Esophagus (tissue), 2 donors: ENCODE measurements at regions not wholly inside any gene's neighbourhood (a gene's known extent, or its start where the extent isn't known, plus 50 kb on each side); places are given as distances from the start of the nearest gene placed in this dataset.

Experiments
- H3K27ac ChIP-seq, 2 donors: one replicate each; pipeline ENCODE4 v1.5.1; 2013; ENCODE audit warnings: low read depth in 2 of 2, mild to moderate bottlenecking in 2 of 2, inconsistent platforms in 1 of 2, low read length in 1 of 2, moderate library complexity in 1 of 2
- H3K27me3 ChIP-seq, 2 donors: one replicate each; pipeline ENCODE4 v1.6.1; 2013; ENCODE audit warnings: low read length in 2 of 2, control low read depth in 1 of 2, mild to moderate bottlenecking in 1 of 2; ENCODE audit not compliant: insufficient read depth in 2 of 2, control insufficient read depth in 1 of 2
- H3K36me3 ChIP-seq, 2 donors: one replicate each; pipeline ENCODE4 v1.6.1; 2013; ENCODE audit warnings: low read length in 1 of 2; ENCODE audit not compliant: control insufficient read depth in 2 of 2, insufficient read depth in 2 of 2
- H3K4me1 ChIP-seq, 2 donors: one replicate each; pipeline ENCODE4 v1.6.1; 2013; ENCODE audit warnings: low read length in 1 of 2; ENCODE audit not compliant: control insufficient read depth in 2 of 2, insufficient read depth in 2 of 2
- H3K4me3 ChIP-seq, 2 donors: one replicate each; pipeline ENCODE4 v1.5.1; 2013; ENCODE audit warnings: low read length in 2 of 2, mild to moderate bottlenecking in 2 of 2, low read depth in 1 of 2, moderate library complexity in 1 of 2
- H3K9me3 ChIP-seq, 2 donors: one replicate each; pipeline ENCODE4 v1.6.1; 2013; ENCODE audit warnings: mild to moderate bottlenecking in 2 of 2, low read depth in 1 of 2, low read length in 1 of 2, moderate library complexity in 1 of 2; ENCODE audit not compliant: control insufficient read depth in 2 of 2, insufficient read depth in 1 of 2
- WGBS, 2 donors: extraction: QIAGEN DNeasy Blood & Tissue Kit; methylation state at CpG; one replicate each; pipeline ENCODE4 v1.1.7; 2013; 5-methylcytosine and 5-hydroxymethylcytosine counted together
- donor health status: healthy with polysubstance abuse.
- donor health status: Bipolar disorder and iron deficiency.

GRCh38 chr6:120966321-120966720, 368.0 kb downstream of the TBC1D32 start:
- H3K36me3 ChIP-seq: no peaks in the 10 kb centered on the region
- H3K9me3 ChIP-seq: no peaks in the 10 kb centered on the region
- H3K27ac ChIP-seq: no peak overlapping the region
- no peak overlapping the region for H3K4me3 ChIP-seq
- no peaks in the 10 kb centered on the region for H3K4me1 ChIP-seq
- H3K27me3 ChIP-seq: no peaks in the 10 kb centered on the region

GRCh38 chr6:120965814-120966213, 368.5 kb downstream of the TBC1D32 start:
- no peaks in the 10 kb centered on the region for H3K4me1 ChIP-seq
- H3K9me3 ChIP-seq: no peaks in the 10 kb centered on the region
- no peaks in the 10 kb centered on the region for H3K36me3 ChIP-seq
- no peaks in the 10 kb centered on the region for H3K27me3 ChIP-seq
- H3K27ac ChIP-seq: no peak overlapping the region
- H3K4me3 ChIP-seq: no peak overlapping the region
- WGBS, 2 donors: 65 to 70% methylated on average over 3 of the region's 3 CpGs

GRCh38 chr6:120960761-120961160, 373.5 kb downstream of the TBC1D32 start:
- Histone ChIP-seq H3K4me3 (no peak overlapping the region), H3K4me1 (no peaks in the 10 kb centered on the region), H3K27ac (no peak overlapping the region), H3K27me3 (no peaks in the 10 kb centered on the region), H3K36me3 (no peaks in the 10 kb centered on the region), H3K9me3 (no peaks in the 10 kb centered on the region)
- 87 to 92% methylated on average over 1 of the region's 1 CpG for WGBS, 2 donors

GRCh38 chr6:120954111-120954510, 380.2 kb downstream of the TBC1D32 start:
- Histone ChIP-seq H3K27ac (no peak overlapping the region), H3K4me1 (no peaks in the 10 kb centered on the region), H3K9me3 (peaks cover 0 to 2% of the 10 kb centered on the region in 2 donors), H3K36me3 (no peaks in the 10 kb centered on the region), H3K27me3 (no peaks in the 10 kb centered on the region), H3K4me3 (no peak overlapping the region)
- 51 to 58% methylated on average over 1 of the region's 1 CpG for WGBS, 2 donors

GRCh38 chr6:120951258-120951657, 383.0 kb downstream of the TBC1D32 start:
- WGBS, 2 donors: 35 to 42% methylated on average over 3 of the region's 3 CpGs
- Histone ChIP-seq H3K4me3 (no peak overlapping the region), H3K4me1 (no peaks in the 10 kb centered on the region), H3K9me3 (peaks cover 0 to 2% of the 10 kb centered on the region in 2 donors), H3K27ac (no peak overlapping the region), H3K27me3 (no peaks in the 10 kb centered on the region), H3K36me3 (no peaks in the 10 kb centered on the region)

- Histone ChIP-seq H3K36me3 (no peaks in the 10 kb centered on the region), H3K27ac (no peak overlapping the region), H3K27me3 (no peaks in the 10 kb centered on the region), H3K4me1 (no peaks in the 10 kb centered on the region), H3K9me3 (no peaks in the 10 kb centered on the region), H3K4me3 (no peak overlapping the region)
- WGBS, 2 donors: 0 to 2% methylated on average over 1 of the region's 1 CpG
Observed at GRCh38 chr6:120947111-120947510, 387.2 kb downstream of the TBC1D32 start.

- Histone ChIP-seq H3K4me1 (no peaks in the 10 kb centered on the region), H3K27ac (no peak overlapping the region), H3K4me3 (no peak overlapping the region), H3K36me3 (no peaks in the 10 kb centered on the region), H3K9me3 (no peaks in the 10 kb centered on the region), H3K27me3 (no peaks in the 10 kb centered on the region)
- 67 to 73% methylated on average over 3 of the region's 3 CpGs for WGBS, 2 donors
Observed at GRCh38 chr6:120945905-120946594, 388.2 kb downstream of the TBC1D32 start.

- no peak overlapping the region for H3K27ac ChIP-seq
- no peaks in the 10 kb centered on the region for H3K27me3 ChIP-seq
- no peaks in the 10 kb centered on the region for H3K4me1 ChIP-seq
- no peaks in the 10 kb centered on the region for H3K36me3 ChIP-seq
- WGBS, 2 donors: 81 to 82% methylated on average over 3 of the region's 3 CpGs
- no peaks in the 10 kb centered on the region for H3K9me3 ChIP-seq
- no peak overlapping the region for H3K4me3 ChIP-seq
Observed at GRCh38 chr6:120938876-120939472, 395.3 kb downstream of the TBC1D32 start.

GRCh38 chr6:120938164-120938875, 396.0 kb downstream of the TBC1D32 start:
- H3K27ac ChIP-seq: no peak overlapping the region
- no peaks in the 10 kb centered on the region for H3K27me3 ChIP-seq
- H3K4me1 ChIP-seq: no peaks in the 10 kb centered on the region
- no peaks in the 10 kb centered on the region for H3K9me3 ChIP-seq
- no peak overlapping the region for H3K4me3 ChIP-seq
- WGBS, 2 donors: 90 to 98% methylated on average over 1 of the region's 1 CpG
- no peaks in the 10 kb centered on the region for H3K36me3 ChIP-seq

- Histone ChIP-seq H3K27ac (no peak overlapping the region), H3K4me1 (no peaks in the 10 kb centered on the region), H3K9me3 (no peaks in the 10 kb centered on the region), H3K27me3 (no peaks in the 10 kb centered on the region), H3K4me3 (no peak overlapping the region), H3K36me3 (no peaks in the 10 kb centered on the region)
Observed at GRCh38 chr6:120935908-120936307, 398.4 kb downstream of the TBC1D32 start.
